KMS-11 (cell line): ENCODE measurements at regions not wholly inside any gene's neighbourhood (a gene's known extent, or its start where the extent isn't known, plus 50 kb on each side); places are given as distances from the start of the nearest gene placed in this dataset.

Experiments
- H2AFZ ChIP-seq: fragments of 200-600 bp; sonication (generic); 2 replicates; pipeline ENCODE4 v1.6.1; 2016; ENCODE audit warnings: antibody characterized with exemption, mixed run types, low read depth
- H3K27ac ChIP-seq: fragments of 200-600 bp; sonication (generic); 2 replicates; pipeline ENCODE4 v1.6.1; 2016; ENCODE audit warnings: mild to moderate bottlenecking, mixed run types
- H3K27me3 ChIP-seq: fragments of 200-600 bp; sonication (generic); 2 replicates; pipeline ENCODE4 v1.6.1; 2017; ENCODE audit warnings: mild to moderate bottlenecking, low read depth, mixed run types, moderate library complexity; ENCODE audit not compliant: insufficient read depth
- H3K36me3 ChIP-seq: fragments of 200-600 bp; sonication (generic); 2 replicates; pipeline ENCODE4 v1.6.1; 2017; ENCODE audit warnings: mild to moderate bottlenecking, mixed run types; ENCODE audit not compliant: insufficient read depth
- H3K4me1 ChIP-seq: fragments of 200-600 bp; sonication (generic); 2 replicates; pipeline ENCODE4 v1.6.1; 2016; ENCODE audit warnings: mild to moderate bottlenecking, low read depth, mixed run types; ENCODE audit not compliant: poor library complexity, severe bottlenecking
- H3K4me2 ChIP-seq: fragments of 200-600 bp; sonication (generic); 2 replicates; pipeline ENCODE4 v1.7.0; 2016; ENCODE audit warnings: mild to moderate bottlenecking, mixed run types
- H3K4me3 ChIP-seq: fragments of 200-600 bp; sonication (generic); IDR thresholded peaks from 2 replicates; pipeline ENCODE4 v1.6.1; 2017; ENCODE audit warnings: low read depth, low read length, mixed read lengths; ENCODE audit not compliant: insufficient read depth
- H3K79me2 ChIP-seq: fragments of 200-600 bp; sonication (generic); 2 replicates; pipeline ENCODE4 v1.6.1; 2016; ENCODE audit warnings: low read depth, mixed run types; ENCODE audit not compliant: insufficient read depth
- H3K9ac ChIP-seq: fragments of 200-600 bp; sonication (generic); 2 replicates; pipeline ENCODE4 v1.6.1; 2016; ENCODE audit warnings: mild to moderate bottlenecking, mixed run types
- H4K20me1 ChIP-seq: fragments of 200-600 bp; sonication (generic); 2 replicates; pipeline ENCODE4 v1.6.1; 2016; ENCODE audit warnings: mild to moderate bottlenecking, mixed run types; ENCODE audit not compliant: insufficient read depth
- CTCF ChIP-seq: fragments of 200-600 bp; sonication (generic); conservative IDR thresholded peaks from 2 replicates; pipeline ENCODE4 v1.6.1; 2017; ENCODE audit warnings: low read depth, mild to moderate bottlenecking, antibody characterized with exemption, low read length, moderate library complexity, mixed read lengths

DNA sequence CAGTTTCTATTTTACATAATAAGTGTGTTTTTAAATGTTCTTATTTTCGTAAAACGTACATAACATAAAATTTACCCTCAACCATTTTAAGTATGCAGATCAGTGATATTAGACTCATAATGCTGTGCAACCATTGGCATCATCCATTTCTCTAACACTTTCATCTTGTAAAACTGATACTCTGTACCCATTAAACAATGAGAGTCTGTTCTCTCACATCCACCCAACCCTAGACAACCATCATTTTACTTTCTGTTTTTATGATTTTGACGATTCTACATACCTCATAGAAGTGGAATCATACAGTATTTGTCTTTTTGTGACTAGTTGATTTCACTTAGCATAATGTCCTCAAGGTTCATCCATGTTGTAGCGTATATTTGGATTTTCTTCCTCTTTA, 140.4 kb downstream of the TINAG start:
- H3K27me3 ChIP-seq: no peaks in the 10 kb centered on the region
- no peaks in the 10 kb centered on the region for H4K20me1 ChIP-seq
- H3K27ac ChIP-seq: no peak overlapping the region
- no peak overlapping the region for H3K4me2 ChIP-seq
- no peaks in the 10 kb centered on the region for H3K79me2 ChIP-seq
- no peak for TF ChIP-seq CTCF
- H3K36me3 ChIP-seq: no peaks in the 10 kb centered on the region
- H2AFZ ChIP-seq: no peak overlapping the region
- H3K9ac ChIP-seq: no peak overlapping the region
- H3K4me1 ChIP-seq: no peaks in the 10 kb centered on the region
- no peak overlapping the region for H3K4me3 ChIP-seq

DNA sequence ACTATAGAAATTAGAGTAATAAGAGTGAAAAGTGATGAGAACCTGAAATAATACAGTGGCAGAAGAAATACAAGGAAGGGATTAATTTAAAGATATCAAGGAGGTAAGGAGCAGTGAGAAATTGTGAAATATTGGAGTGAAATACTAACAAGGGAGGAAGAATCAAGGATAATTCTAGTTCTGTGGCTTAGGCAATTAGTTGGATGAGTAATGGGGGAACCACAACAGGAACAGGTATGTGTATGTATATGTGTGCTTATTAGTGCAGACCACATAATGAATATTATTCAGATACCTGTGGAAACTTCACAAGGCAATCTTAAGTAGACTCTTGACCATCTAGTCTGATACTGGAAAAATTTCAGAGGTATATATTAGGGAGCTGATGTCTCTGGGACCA, 143.3 kb downstream of the TINAG start:
- Histone ChIP-seq H2AFZ (no peak overlapping the region), H3K4me2 (no peak overlapping the region), H3K4me1 (no peaks in the 10 kb centered on the region), H4K20me1 (no peaks in the 10 kb centered on the region), H3K4me3 (no peak overlapping the region), H3K27me3 (no peaks in the 10 kb centered on the region), H3K9ac (no peak overlapping the region), H3K36me3 (no peaks in the 10 kb centered on the region), H3K79me2 (no peaks in the 10 kb centered on the region), H3K27ac (no peak overlapping the region)
- TF ChIP-seq CTCF: no peak

DNA sequence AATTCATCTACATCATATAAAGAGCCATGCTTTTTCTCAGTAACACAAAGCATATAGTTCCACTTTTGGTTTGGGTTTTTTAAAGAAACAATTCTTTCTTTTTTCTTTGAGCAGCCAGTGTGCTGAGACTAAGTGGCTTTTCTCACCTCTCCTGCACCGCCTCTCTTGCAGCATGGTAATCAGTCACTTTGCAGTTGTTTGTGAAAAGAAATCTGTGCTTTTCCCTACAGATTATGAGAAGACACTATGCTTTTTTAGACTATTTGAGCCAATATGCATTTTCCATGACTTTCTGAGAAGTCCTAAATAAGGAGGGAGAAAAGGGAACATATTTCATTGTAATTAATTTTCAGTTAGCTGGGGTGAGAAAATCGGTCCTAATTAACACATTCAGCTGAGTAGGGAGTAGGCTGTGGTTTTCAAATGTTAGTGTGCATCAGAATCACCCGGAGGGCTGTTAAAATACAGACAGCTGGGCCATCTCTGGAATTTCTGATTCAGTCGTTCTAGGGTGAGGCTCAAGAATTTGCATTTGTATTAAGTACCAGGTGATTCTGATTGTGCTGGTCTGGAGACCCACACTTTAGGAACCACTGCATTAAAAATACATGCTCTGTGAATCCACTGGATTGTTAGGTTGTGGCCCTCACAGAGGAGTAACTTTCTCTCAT, 155.2 kb downstream of the TINAG start:
- Histone ChIP-seq H3K27me3 (no peaks in the 10 kb centered on the region), H3K9ac (no peak overlapping the region), H3K27ac (no peak overlapping the region), H3K4me1 (no peaks in the 10 kb centered on the region), H3K79me2 (no peaks in the 10 kb centered on the region), H3K4me2 (no peak overlapping the region), H2AFZ (no peak overlapping the region), H3K36me3 (no peaks in the 10 kb centered on the region), H4K20me1 (no peaks in the 10 kb centered on the region), H3K4me3 (no peak overlapping the region)
- no peak for TF ChIP-seq CTCF

DNA sequence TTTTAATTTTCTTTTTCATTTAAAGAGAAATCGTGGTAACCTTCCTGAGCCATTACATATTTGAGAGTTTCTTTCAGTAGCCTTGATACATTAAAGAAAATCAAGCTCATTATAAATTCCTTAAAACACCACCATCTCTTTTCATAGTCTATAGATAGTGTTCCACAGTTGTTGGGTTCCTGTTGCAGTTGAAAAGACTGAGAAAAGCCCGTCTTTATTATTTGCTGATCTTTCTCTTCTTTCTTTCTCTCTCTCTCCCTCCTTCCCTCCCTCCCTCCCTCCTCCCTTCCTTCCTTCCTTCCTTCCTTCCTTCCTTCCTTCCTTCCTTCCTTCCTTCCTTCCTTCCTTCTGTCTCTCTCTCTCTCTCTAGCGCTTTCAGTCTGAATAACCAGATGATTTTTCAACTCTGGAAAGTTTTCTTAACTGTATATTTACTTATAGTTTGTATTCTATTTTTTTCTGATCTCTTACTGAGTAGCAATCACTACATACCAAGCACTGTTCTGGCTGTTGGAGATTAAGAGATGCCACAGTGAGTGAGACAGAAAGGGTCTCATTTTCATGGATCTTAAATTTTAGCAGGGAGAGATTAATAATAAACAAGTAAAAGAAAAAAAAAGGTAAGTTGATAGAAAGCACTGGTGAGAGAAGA, 157.5 kb downstream of the TINAG start:
- no peak for TF ChIP-seq CTCF
- Histone ChIP-seq H3K27me3 (no peaks in the 10 kb centered on the region), H3K79me2 (no peaks in the 10 kb centered on the region), H3K36me3 (no peaks in the 10 kb centered on the region), H3K4me2 (no peak overlapping the region), H4K20me1 (no peaks in the 10 kb centered on the region), H3K4me3 (no peak overlapping the region), H3K9ac (no peak overlapping the region), H2AFZ (no peak overlapping the region), H3K27ac (no peak overlapping the region), H3K4me1 (no peaks in the 10 kb centered on the region)
